PFSK-1 (cell line): ENCODE measurements at regions not wholly inside any gene's neighbourhood (a gene's known extent, or its start where the extent isn't known, plus 50 kb on each side); places are given as distances from the start of the nearest gene placed in this dataset.

Source experiments
- POLR2AphosphoS5 ChIP-seq: IDR thresholded peaks from 2 replicates; pipeline ENCODE4 v1.6.1; 2012; ENCODE audit warnings: low read depth, mild to moderate bottlenecking, control low read depth, low read length, moderate library complexity
- REST ChIP-seq, 2 experiments: IDR thresholded peaks; 2 replicates each; pipeline versions ENCODE4 v1.6.1 to v1.8.0; 2011 to 2012; ENCODE audit warnings: low read depth in 2 of 2, low read length in 2 of 2, control low read depth in 1 of 2, inconsistent platforms in 1 of 2, mild to moderate bottlenecking in 1 of 2, moderate library complexity in 1 of 2; ENCODE audit not compliant: insufficient read depth in 1 of 2

- TF ChIP-seq POLR2AphosphoS5 (peak; percentile 73; the same call in 1 of the 2 replicates), REST (IDR thresholded peaks at IDR 0.05; ENCODE audit: insufficient read depth in 1 of 2, low read depth in 2 of 2, low read length in 2 of 2) (no peak)
These were observed 340.4 kb downstream of the USP25 start for GRCh38 chr21:16070207-16070651.
